ENCODE measurements at regions not wholly inside any gene's neighbourhood (a gene's known extent, or its start where the extent isn't known, plus 50 kb on each side); places are given as distances from the start of the nearest gene placed in this dataset.

GRCh38 chr6:25006565-25007001 lies 70.8 kb upstream of the RIPOR2 start:
- peak overlapping the region; percentile 83 to 88 for H3K27ac ChIP-seq
- peak; percentile 51 to 87 for DNase-seq
- H3K27me3 ChIP-seq, result no peaks in the 10 kb centered on the region
- no peak for TF ChIP-seq POLR2A (IDR thresholded peaks at IDR 0.05)
- no peak for TF ChIP-seq CTCF (IDR thresholded peaks at IDR 0.05)
- no peak overlapping the region for H3K4me3 ChIP-seq
- H3K36me3 ChIP-seq, result no peaks in the 10 kb centered on the region
- H3K4me1 ChIP-seq, result peaks cover 4 to 12% of the 10 kb centered on the region in 2 donors
- no peaks in the 10 kb centered on the region for H3K9me3 ChIP-seq
- intact Hi-C loops (cut with DNase I; ENCODE audit: low total_unique reads), result no loop called here

GRCh38 chr6:25007269-25007699 lies 71.5 kb upstream of the RIPOR2 start:
- no peaks in the 10 kb centered on the region for H3K36me3 ChIP-seq
- H3K27me3 ChIP-seq, result no peaks in the 10 kb centered on the region
- peak overlapping the region; percentile 83 to 88 for H3K27ac ChIP-seq
- peaks cover 4 to 12% of the 10 kb centered on the region in 2 donors for H3K4me1 ChIP-seq
- no peak for DNase-seq
- intact Hi-C loops (cut with DNase I; ENCODE audit: low total_unique reads), result no loop called here
- H3K4me3 ChIP-seq, result no peak overlapping the region
- no peaks in the 10 kb centered on the region for H3K9me3 ChIP-seq
- TF ChIP-seq POLR2A (IDR thresholded peaks at IDR 0.05) (no peak), CTCF (IDR thresholded peaks at IDR 0.05) (no peak)

GRCh38 chr6:25008707-25009392 lies 73.1 kb upstream of the RIPOR2 start:
- H3K4me3 ChIP-seq, result no peak overlapping the region
- peaks cover 4 to 12% of the 10 kb centered on the region in 2 donors for H3K4me1 ChIP-seq
- no peak for TF ChIP-seq POLR2A (IDR thresholded peaks at IDR 0.05)
- no peak overlapping the region for H3K27ac ChIP-seq
- intact Hi-C loops (cut with DNase I; ENCODE audit: low total_unique reads), result no loop called here
- no peaks in the 10 kb centered on the region for H3K27me3 ChIP-seq
- no peak for DNase-seq
- no peaks in the 10 kb centered on the region for H3K9me3 ChIP-seq
- no peaks in the 10 kb centered on the region for H3K36me3 ChIP-seq

GRCh38 chr6:25009393-25009710 lies 73.6 kb upstream of the RIPOR2 start:
- Histone ChIP-seq H3K4me1 (peaks cover 4 to 12% of the 10 kb centered on the region in 2 donors), H3K4me3 (no peak overlapping the region), H3K27me3 (no peaks in the 10 kb centered on the region), H3K27ac (no peak overlapping the region), H3K36me3 (no peaks in the 10 kb centered on the region), H3K9me3 (no peaks in the 10 kb centered on the region)
- intact Hi-C loops (cut with DNase I; ENCODE audit: low total_unique reads), result no loop called here
- TF ChIP-seq CTCF (IDR thresholded peaks at IDR 0.05) (no peak), POLR2A (IDR thresholded peaks at IDR 0.05) (no peak)
- DNase-seq, result no peak

- Histone ChIP-seq H3K9me3 (no peaks in the 10 kb centered on the region), H3K27me3 (no peaks in the 10 kb centered on the region), H3K4me3 (no peak overlapping the region), H3K4me1 (peaks cover 4 to 10% of the 10 kb centered on the region in 2 donors), H3K36me3 (no peaks in the 10 kb centered on the region), H3K27ac (peak overlapping the region in 1 of 2 donors; percentile 7)
- intact Hi-C loops (cut with DNase I; ENCODE audit: low total_unique reads), result no loop called here
- no peak for DNase-seq
- no peak for TF ChIP-seq CTCF (IDR thresholded peaks at IDR 0.05)
- no peak for TF ChIP-seq POLR2A (IDR thresholded peaks at IDR 0.05)
Observed at GRCh38 chr6:25010176-25010575, 74.4 kb upstream of the RIPOR2 start.

All from uterus (tissue), 3 donors.